Adrenal gland (tissue), 9 donors: ENCODE measurements at regions not wholly inside any gene's neighbourhood (a gene's known extent, or its start where the extent isn't known, plus 50 kb on each side); places are given as distances from the start of the nearest gene placed in this dataset.
"Not testable (repeated sequence)": the region's sequence is repeated elsewhere in the genome, so short reads cannot be mapped to it uniquely, and the experiment has no call there.

Source experiments
- DNase-seq, 7 donors: peaks; one replicate each; pipeline ENCODE4 v3.0.0-alpha.2; 2019 to 2020
- H3K27ac ChIP-seq, 5 donors: fragments of 200-600 bp; sonication (generic) in 4 of 5; 1 replicate in 3 of 5; 2 replicates in 2 of 5; pipeline versions ENCODE4 v1.5.1 to v1.8.0; 2016 to 2020; ENCODE audit warnings: mild to moderate bottlenecking in 1 of 5
- H3K27me3 ChIP-seq: fragments of 200-600 bp; 2 replicates; pipeline ENCODE4 v1.8.0; 2021
- H3K36me3 ChIP-seq, 2 donors: fragments of 200-600 bp; replicated peaks in 1 of 2; 1 replicate in 1 of 2; 2 replicates in 1 of 2; pipeline versions ENCODE4 v1.5.1 to v1.8.0; 2018 to 2022
- H3K4me1 ChIP-seq, 2 donors: fragments of 200-600 bp; replicated peaks in 1 of 2; 1 replicate in 1 of 2; 2 replicates in 1 of 2; pipeline versions ENCODE4 v1.5.1 to v1.8.0; 2018 to 2021
- H3K4me3 ChIP-seq, 4 donors: fragments of 200-600 bp; sonication (generic) in 3 of 4; one replicate each; pipeline ENCODE4 v1.5.1; 2016 to 2018
- H3K9me3 ChIP-seq, 3 donors: fragments of 200-600 bp; sonication (generic) in 1 of 3; replicated peaks in 1 of 3; 1 replicate in 2 of 3; 2 replicates in 1 of 3; pipeline versions ENCODE4 v1.5.1 to v1.8.0; 2016 to 2021
- POLR2A ChIP-seq, 2 donors: fragments of 450-650 bp; IDR thresholded peaks; one replicate each; pipeline ENCODE4 v1.6.1; 2017; ENCODE audit warnings: antibody characterized with exemption in 2 of 2, mild to moderate bottlenecking in 2 of 2, moderate library complexity in 1 of 2
- WGBS, 4 donors: extraction: QIAGEN DNeasy Blood & Tissue Kit in 2 of 4; methylation state at CpG; one replicate each; pipeline versions ENCODE4 v1.1.5 to v1.1.7; 2013 to 2017; 5-methylcytosine and 5-hydroxymethylcytosine counted together
- intact Hi-C, 2 donors: fragments of 100-400 bp; cut with DNase I; formaldehyde crosslinking; loops; one replicate each; pipeline versions ENCODE4 v1.14.1 to v1.15.0; 2022 to 2023
- TF ChIP-seq, protein P1 (sequence below), 6 experiments: fragments of 450-650 bp in 4 of 6; fragments of 200-600 bp in 2 of 6; sonication (generic) in 1 of 6; IDR thresholded peaks; 1 replicate in 5 of 6; 2 replicates in 1 of 6; pipeline versions ENCODE4 v1.5.1 to v1.8.0; 2016 to 2021; ENCODE audit warnings: antibody characterized with exemption in 6 of 6, mild to moderate bottlenecking in 2 of 6, moderate library complexity in 1 of 6
- donor health status: healthy with polysubstance abuse.
- donor health status: Bipolar disorder and iron deficiency.
- donor health status: DM: yes; HTN: yes; CAD: no.
- donor health status: DM: no; HTN: no; CAD: no.
- donor health status: DM: no; HTN: no; CAD: no.

DNA sequence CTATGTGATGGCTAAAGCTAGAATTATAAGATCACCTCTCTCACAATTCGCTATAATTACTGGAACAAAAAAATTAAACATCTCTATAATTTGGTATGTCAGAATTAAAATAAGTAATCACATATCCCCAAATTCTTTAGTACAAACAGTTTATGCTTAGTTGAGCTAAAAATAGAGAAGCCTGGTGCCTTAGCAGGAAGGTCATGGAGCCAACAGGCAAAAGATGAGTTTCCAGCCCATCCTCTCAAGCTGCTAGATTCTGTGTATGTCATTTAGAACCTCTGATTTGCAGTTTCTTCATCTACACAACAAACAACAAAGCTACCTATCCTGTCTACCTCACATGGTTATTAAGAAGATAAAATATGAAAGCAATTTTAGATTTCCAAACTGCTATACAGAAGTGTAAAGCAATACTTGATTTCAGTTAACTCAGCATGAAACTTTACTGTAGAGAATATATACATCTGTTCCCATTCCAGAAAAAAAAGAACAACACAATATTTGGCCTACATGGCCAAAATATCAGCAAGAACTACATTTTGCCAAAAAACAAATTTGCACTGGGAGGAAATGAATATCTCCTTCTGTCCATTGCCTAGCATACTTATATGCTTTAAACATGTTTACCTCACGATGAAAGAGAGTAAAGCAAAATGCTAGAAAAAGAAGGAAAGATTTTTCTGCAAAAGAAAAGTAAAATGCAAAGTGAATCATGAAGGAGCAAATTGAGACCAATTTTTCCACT is 294.0 kb upstream of the MIR17HG start:
- intact Hi-C loops: no loop called here

DNA sequence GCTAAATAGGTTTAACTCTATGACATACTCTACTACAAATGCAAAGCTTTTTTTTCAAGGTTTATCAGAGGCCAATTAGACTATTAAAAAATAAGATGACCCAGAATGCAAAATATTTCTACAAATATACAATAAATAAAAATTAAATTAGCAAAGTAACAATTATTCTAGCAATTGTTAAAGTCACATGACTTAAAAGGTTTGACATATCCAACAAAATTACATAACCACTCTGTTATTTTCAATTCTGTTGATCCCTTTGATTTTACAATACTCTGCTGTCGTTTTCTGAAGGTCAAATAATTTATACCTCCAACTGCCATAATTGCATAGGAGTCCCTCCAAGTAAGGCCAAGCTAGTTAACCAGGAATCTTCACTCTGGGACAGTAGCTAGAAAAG is 292.6 kb upstream of the MIR17HG start:
- intact Hi-C loops: no loop called here
- Histone ChIP-seq H3K4me1 (no peaks in the 10 kb centered on the region), H3K36me3 (no peaks in the 10 kb centered on the region), H3K9me3 (no peaks in the 10 kb centered on the region), H3K4me3 (no peak overlapping the region), H3K27ac (no peak overlapping the region), H3K27me3 (no peaks in the 10 kb centered on the region)
- DNase-seq: no peak
- TF ChIP-seq, protein P1, sequence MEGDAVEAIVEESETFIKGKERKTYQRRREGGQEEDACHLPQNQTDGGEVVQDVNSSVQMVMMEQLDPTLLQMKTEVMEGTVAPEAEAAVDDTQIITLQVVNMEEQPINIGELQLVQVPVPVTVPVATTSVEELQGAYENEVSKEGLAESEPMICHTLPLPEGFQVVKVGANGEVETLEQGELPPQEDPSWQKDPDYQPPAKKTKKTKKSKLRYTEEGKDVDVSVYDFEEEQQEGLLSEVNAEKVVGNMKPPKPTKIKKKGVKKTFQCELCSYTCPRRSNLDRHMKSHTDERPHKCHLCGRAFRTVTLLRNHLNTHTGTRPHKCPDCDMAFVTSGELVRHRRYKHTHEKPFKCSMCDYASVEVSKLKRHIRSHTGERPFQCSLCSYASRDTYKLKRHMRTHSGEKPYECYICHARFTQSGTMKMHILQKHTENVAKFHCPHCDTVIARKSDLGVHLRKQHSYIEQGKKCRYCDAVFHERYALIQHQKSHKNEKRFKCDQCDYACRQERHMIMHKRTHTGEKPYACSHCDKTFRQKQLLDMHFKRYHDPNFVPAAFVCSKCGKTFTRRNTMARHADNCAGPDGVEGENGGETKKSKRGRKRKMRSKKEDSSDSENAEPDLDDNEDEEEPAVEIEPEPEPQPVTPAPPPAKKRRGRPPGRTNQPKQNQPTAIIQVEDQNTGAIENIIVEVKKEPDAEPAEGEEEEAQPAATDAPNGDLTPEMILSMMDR (IDR thresholded peaks at IDR 0.05): no peak
- no peak for TF ChIP-seq POLR2A (IDR thresholded peaks at IDR 0.05)
- 30 to 49% (median 40%) methylated on average over 1 of the region's 1 CpG for WGBS, 4 donors

More for the DNA sequence above, 294.0 kb upstream of the MIR17HG start:
- no peaks in the 10 kb centered on the region for H3K9me3 ChIP-seq
- no peaks in the 10 kb centered on the region for H3K4me1 ChIP-seq
- WGBS, 4 donors: 76 to 89% (median 79%) methylated on average over 2 of the region's 2 CpGs
- H3K27ac ChIP-seq: no peak overlapping the region
- no peak overlapping the region for H3K4me3 ChIP-seq
- H3K27me3 ChIP-seq: no peaks in the 10 kb centered on the region
- no peak for DNase-seq
- no peaks in the 10 kb centered on the region for H3K36me3 ChIP-seq
- TF ChIP-seq, protein P1 (IDR thresholded peaks at IDR 0.05): no peak
- no peak for TF ChIP-seq POLR2A (IDR thresholded peaks at IDR 0.05)

DNA sequence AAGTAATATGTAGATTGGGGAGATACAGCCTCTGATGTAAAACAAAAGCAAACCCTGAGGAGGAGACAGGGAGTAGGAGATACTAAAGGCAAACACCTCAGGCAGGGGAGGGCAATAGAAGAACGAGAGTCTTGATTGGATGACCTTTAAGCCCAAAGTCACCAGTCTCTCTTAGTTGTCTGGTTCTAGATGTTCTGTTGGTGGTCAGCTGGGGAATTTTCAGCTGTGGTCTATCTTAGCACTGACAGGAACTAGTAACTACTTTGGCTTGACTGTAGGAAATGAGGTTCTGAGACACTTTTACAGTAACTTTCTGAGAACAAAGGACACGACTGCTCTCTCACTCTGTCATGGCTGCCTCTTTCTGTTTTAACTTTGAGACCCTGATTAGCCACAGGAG is 290.7 kb upstream of the MIR17HG start:
- Histone ChIP-seq H3K9me3 (no peaks in the 10 kb centered on the region), H3K27ac (no peak overlapping the region), H3K4me3 (no peak overlapping the region), H3K4me1 (no peaks in the 10 kb centered on the region), H3K27me3 (no peaks in the 10 kb centered on the region), H3K36me3 (no peaks in the 10 kb centered on the region)
- TF ChIP-seq POLR2A (IDR thresholded peaks at IDR 0.05): no peak
- TF ChIP-seq, protein P1 (IDR thresholded peaks at IDR 0.05): no peak
- intact Hi-C loops: no loop called here
- WGBS, 4 donors: 48 to 67% (median 59%) methylated on average over 2 of the region's 2 CpGs
- no peak for DNase-seq

DNA sequence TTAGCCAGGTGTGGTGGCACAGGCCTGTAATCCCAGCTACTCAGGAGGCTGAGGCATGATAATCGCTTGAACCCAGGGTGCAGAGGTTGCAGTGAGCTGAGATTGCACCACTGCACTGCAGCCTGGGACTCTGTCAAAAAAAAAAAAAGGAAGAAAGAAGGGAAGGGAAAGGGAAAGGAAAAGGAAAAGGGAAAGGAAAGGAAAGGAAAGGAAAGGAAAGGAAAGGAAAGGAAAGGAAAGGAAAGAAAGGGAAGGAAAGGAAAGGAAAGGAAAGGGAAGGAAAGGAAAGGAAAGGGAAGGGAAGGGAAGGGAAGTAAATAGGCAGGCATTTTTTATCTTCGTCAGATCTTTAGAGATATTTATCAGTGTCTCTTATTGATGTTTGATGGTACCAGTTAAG is 290.0 kb upstream of the MIR17HG start:
- H3K4me1 ChIP-seq, intact Hi-C loops, H3K27me3 ChIP-seq, H3K9me3 ChIP-seq, H3K36me3 ChIP-seq, H3K27ac ChIP-seq, H3K4me3 ChIP-seq, DNase-seq: not testable (repeated sequence)
- WGBS, 4 donors: 79 to 85% (median 81%) methylated on average over 2 of the region's 2 CpGs

DNA sequence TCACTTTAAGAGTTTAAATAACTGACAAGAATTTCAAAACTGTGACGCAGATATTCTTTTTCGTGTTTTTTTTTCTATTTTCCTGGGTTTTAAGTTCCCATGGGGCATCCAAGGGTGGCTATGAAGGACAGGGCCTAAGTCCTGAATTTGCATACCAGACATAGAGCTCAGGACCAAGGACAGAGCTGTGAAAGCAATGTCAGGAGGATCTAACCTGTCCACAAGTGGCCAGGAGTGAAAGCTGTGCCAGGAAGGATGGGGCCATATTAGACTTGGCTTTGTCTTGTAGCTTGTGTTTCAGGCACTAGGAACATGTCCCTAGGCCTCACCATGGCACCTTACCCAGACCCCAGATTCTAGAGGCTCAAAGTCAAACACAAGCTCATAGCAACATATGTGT is 289.4 kb upstream of the MIR17HG start:
- no peaks in the 10 kb centered on the region for H3K9me3 ChIP-seq
- 73 to 87% (median 78%) methylated on average over 2 of the region's 2 CpGs for WGBS, 4 donors
- no peaks in the 10 kb centered on the region for H3K36me3 ChIP-seq
- H3K4me1 ChIP-seq: no peaks in the 10 kb centered on the region
- DNase-seq: no peak
- no peak overlapping the region for H3K27ac ChIP-seq
- intact Hi-C loops: no loop called here
- no peak overlapping the region for H3K4me3 ChIP-seq
- no peaks in the 10 kb centered on the region for H3K27me3 ChIP-seq
- TF ChIP-seq, protein P1 (IDR thresholded peaks at IDR 0.05): no peak
- TF ChIP-seq POLR2A (IDR thresholded peaks at IDR 0.05): no peak
